ENCODE measurements at regions not wholly inside any gene's neighbourhood (a gene's known extent, or its start where the extent isn't known, plus 50 kb on each side); places are given as distances from the start of the nearest gene placed in this dataset.

GRCh38 chr2:188079196-188079595 lies 212.5 kb upstream of the GULP1 start:
- no peak overlapping the region for H3K4me3 ChIP-seq (ENCODE audit: control insufficient read depth, low read depth, low read length)

GRCh38 chr2:188085421-188085820 lies 206.3 kb upstream of the GULP1 start:
- H3K4me3 ChIP-seq (ENCODE audit: control insufficient read depth, low read depth, low read length) = no peak overlapping the region
- DNase-seq (ENCODE audit: low read depth) = no peak
- no peak for TF ChIP-seq CTCF (conservative IDR thresholded peaks at IDR 0.05; ENCODE audit: control insufficient read depth, insufficient read depth, low read depth, low read length)

More at GRCh38 chr2:188079196-188079595, 212.5 kb upstream of the GULP1 start:
- TF ChIP-seq CTCF (conservative IDR thresholded peaks at IDR 0.05; ENCODE audit: control insufficient read depth, insufficient read depth, low read depth, low read length) = no peak
- peak; percentile 76 for DNase-seq (ENCODE audit: low read depth)

- peak; percentile 54 for DNase-seq (ENCODE audit: low read depth)
- no peak overlapping the region for H3K4me3 ChIP-seq (ENCODE audit: control insufficient read depth, low read depth, low read length)
- TF ChIP-seq CTCF (conservative IDR thresholded peaks at IDR 0.05; ENCODE audit: control insufficient read depth, insufficient read depth, low read depth, low read length) = no peak
Observed at GRCh38 chr2:188089901-188090300, 201.8 kb upstream of the GULP1 start.

GRCh38 chr2:188091220-188091619 lies 200.5 kb upstream of the GULP1 start:
- no peak for DNase-seq (ENCODE audit: low read depth)
- TF ChIP-seq CTCF (conservative IDR thresholded peaks at IDR 0.05; ENCODE audit: control insufficient read depth, insufficient read depth, low read depth, low read length) = no peak

GRCh38 chr2:188092734-188093133 lies 198.9 kb upstream of the GULP1 start:
- DNase-seq (ENCODE audit: low read depth) = no peak
- no peak for TF ChIP-seq CTCF (conservative IDR thresholded peaks at IDR 0.05; ENCODE audit: control insufficient read depth, insufficient read depth, low read depth, low read length)

More at GRCh38 chr2:188091220-188091619, 200.5 kb upstream of the GULP1 start:
- no peak overlapping the region for H3K4me3 ChIP-seq (ENCODE audit: control insufficient read depth, low read depth, low read length)

GRCh38 chr2:188096910-188097309 lies 194.8 kb upstream of the GULP1 start:
- H3K4me3 ChIP-seq (ENCODE audit: control insufficient read depth, low read depth, low read length) = no peak overlapping the region
- TF ChIP-seq CTCF (conservative IDR thresholded peaks at IDR 0.05; ENCODE audit: control insufficient read depth, insufficient read depth, low read depth, low read length) = no peak
- DNase-seq (ENCODE audit: low read depth) = no peak

More at GRCh38 chr2:188092734-188093133, 198.9 kb upstream of the GULP1 start:
- no peak overlapping the region for H3K4me3 ChIP-seq (ENCODE audit: control insufficient read depth, low read depth, low read length)

GRCh38 chr2:188102881-188103280 lies 188.8 kb upstream of the GULP1 start:
- TF ChIP-seq CTCF (conservative IDR thresholded peaks at IDR 0.05; ENCODE audit: control insufficient read depth, insufficient read depth, low read depth, low read length) = no peak
- DNase-seq (ENCODE audit: low read depth) = no peak

More at GRCh38 chr2:188102881-188103280, 188.8 kb upstream of the GULP1 start:
- no peak overlapping the region for H3K4me3 ChIP-seq (ENCODE audit: control insufficient read depth, low read depth, low read length)

Measured in fibroblast of mammary gland (primary cell).